Fibroblast of upper back skin (primary cell): ENCODE measurements at regions not wholly inside any gene's neighbourhood (a gene's known extent, or its start where the extent isn't known, plus 50 kb on each side); places are given as distances from the start of the nearest gene placed in this dataset.

Source experiments
- DNase-seq: peaks from one replicate; pipeline ENCODE4 v3.0.0-alpha.2; 2013

- DNase-seq, result no peak
Observed at GRCh38 chr10:121404611-121405010, 193.6 kb downstream of the FGFR2 start.

- no peak for DNase-seq
Observed at GRCh38 chr10:121405096-121405495, 193.1 kb downstream of the FGFR2 start.

GRCh38 chr10:121405549-121405948 lies 192.7 kb downstream of the FGFR2 start:
- no peak for DNase-seq

GRCh38 chr10:121405953-121406352 lies 192.3 kb downstream of the FGFR2 start:
- DNase-seq, result no peak

- no peak for DNase-seq
Observed at GRCh38 chr10:121406823-121407545, 191.3 kb downstream of the FGFR2 start.

- no peak for DNase-seq
Observed at GRCh38 chr10:121409466-121410104, 188.7 kb downstream of the FGFR2 start.

GRCh38 chr10:121411004-121411403 lies 187.2 kb downstream of the FGFR2 start:
- no peak for DNase-seq

- DNase-seq, result no peak
Observed at GRCh38 chr10:121413951-121414350, 184.3 kb downstream of the FGFR2 start.

GRCh38 chr10:121414366-121415062 lies 183.7 kb downstream of the FGFR2 start:
- DNase-seq, result peak; percentile 3

GRCh38 chr10:121415063-121415399 lies 183.2 kb downstream of the FGFR2 start:
- no peak for DNase-seq

- no peak for DNase-seq
Observed at GRCh38 chr10:121416071-121416470, 182.2 kb downstream of the FGFR2 start.

- DNase-seq, result no peak
Observed at GRCh38 chr10:121417298-121417697, 180.9 kb downstream of the FGFR2 start.

- peak; percentile 45 for DNase-seq
Observed at GRCh38 chr10:121418126-121418777, 180.0 kb downstream of the FGFR2 start.

GRCh38 chr10:121420006-121420405 lies 178.2 kb downstream of the FGFR2 start:
- no peak for DNase-seq

GRCh38 chr10:121422096-121422495 lies 176.1 kb downstream of the FGFR2 start:
- DNase-seq, result no peak

- peak; percentile 8 for DNase-seq
Observed at GRCh38 chr10:121425623-121426022, 172.6 kb downstream of the FGFR2 start.

GRCh38 chr10:121426307-121426706 lies 171.9 kb downstream of the FGFR2 start:
- DNase-seq, result no peak
